ENCODE measurements at regions not wholly inside any gene's neighbourhood (a gene's known extent, or its start where the extent isn't known, plus 50 kb on each side); places are given as distances from the start of the nearest gene placed in this dataset.
"Not testable (repeated sequence)": the region's sequence is repeated elsewhere in the genome, so short reads cannot be mapped to it uniquely, and the experiment has no call there.

DNA sequence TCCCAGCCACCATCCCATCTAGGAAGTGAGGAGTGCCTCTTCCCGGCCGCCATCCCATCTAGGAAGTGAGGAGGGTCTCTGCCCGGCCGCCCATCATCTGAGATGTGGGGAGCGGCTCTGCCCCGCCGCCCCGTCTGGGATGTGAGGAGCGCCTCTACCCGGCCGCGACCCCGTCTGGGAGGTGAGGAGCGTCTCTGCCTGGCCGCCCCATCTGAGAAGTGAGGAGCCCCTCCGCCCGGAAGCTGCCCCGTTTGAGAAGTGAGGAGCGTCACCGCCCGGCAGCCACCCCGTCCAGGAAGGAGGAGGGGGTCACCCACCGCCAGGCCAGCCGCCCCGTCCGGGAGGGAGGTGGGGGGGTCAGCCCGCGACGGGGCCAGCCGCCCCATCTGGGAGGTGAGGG lies 77.5 kb upstream of the MS4A8 start:
- not testable (repeated sequence) for TF ChIP-seq CTCF (conservative IDR thresholded peaks at IDR 0.05; ENCODE audit: low read depth, low read length); EZH2 (IDR thresholded peaks at IDR 0.05; ENCODE audit: low read length, unreplicated experiment)
